ENCODE measurements at regions not wholly inside any gene's neighbourhood (a gene's known extent, or its start where the extent isn't known, plus 50 kb on each side); places are given as distances from the start of the nearest gene placed in this dataset.
"Not testable (repeated sequence)": the region's sequence is repeated elsewhere in the genome, so short reads cannot be mapped to it uniquely, and the experiment has no call there.

DNA sequence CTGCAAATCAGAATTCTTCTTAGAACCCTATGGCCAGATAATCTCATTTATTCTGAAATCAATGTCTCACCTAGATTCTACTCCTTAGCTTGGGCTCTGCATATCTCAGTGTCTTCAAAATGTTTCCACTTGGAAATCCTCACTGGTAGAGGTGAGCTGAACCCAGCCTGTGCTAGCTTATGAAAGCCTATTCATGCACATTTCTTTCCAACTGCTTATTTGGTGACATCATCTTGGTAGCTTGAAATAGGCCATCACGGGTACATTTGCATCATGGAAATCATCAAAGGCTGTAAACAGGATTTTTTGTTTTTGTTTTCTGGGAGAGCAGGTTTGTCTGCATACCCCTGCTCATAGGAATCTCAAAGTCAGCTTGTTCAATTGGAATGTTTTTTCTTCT is 130.8 kb downstream of the KCNJ18 start:
- Mint-ChIP-seq H3K27ac (no peak overlapping the region), H3K9me3 (no peaks in the 10 kb centered on the region), H3K4me3 (no peak overlapping the region), H3K36me3 (ENCODE audit: low read depth) (no peaks in the 10 kb centered on the region), H3K27me3 (no peaks in the 10 kb centered on the region), H3K4me1 (no peaks in the 10 kb centered on the region)
- ATAC-seq (replicated peaks), result no peak

DNA sequence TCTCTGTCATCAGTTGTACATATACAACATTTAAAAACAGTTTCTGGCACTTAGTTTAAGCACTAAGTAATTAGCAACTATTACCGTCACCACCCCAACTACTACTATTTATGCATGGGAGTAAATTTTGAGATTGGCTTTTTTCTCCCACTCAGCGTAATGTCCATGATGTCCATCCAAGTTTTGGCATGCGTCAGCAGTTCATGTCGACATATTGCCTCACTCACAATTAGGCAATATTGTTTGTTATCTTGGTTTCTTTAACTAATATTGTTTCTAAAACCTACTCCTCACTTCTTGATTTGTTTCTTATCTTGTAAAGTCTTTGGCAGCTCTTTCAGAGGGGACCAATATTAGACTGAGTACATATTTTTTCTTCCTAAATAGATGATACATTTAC is 131.3 kb downstream of the KCNJ18 start:
- H3K4me1 Mint-ChIP-seq, result no peaks in the 10 kb centered on the region
- H3K27ac Mint-ChIP-seq, result no peak overlapping the region
- no peak overlapping the region for H3K4me3 Mint-ChIP-seq
- H3K27me3 Mint-ChIP-seq, result no peaks in the 10 kb centered on the region
- no peaks in the 10 kb centered on the region for H3K36me3 Mint-ChIP-seq (ENCODE audit: low read depth)
- H3K9me3 Mint-ChIP-seq, result no peaks in the 10 kb centered on the region
- ATAC-seq (replicated peaks), result no peak

DNA sequence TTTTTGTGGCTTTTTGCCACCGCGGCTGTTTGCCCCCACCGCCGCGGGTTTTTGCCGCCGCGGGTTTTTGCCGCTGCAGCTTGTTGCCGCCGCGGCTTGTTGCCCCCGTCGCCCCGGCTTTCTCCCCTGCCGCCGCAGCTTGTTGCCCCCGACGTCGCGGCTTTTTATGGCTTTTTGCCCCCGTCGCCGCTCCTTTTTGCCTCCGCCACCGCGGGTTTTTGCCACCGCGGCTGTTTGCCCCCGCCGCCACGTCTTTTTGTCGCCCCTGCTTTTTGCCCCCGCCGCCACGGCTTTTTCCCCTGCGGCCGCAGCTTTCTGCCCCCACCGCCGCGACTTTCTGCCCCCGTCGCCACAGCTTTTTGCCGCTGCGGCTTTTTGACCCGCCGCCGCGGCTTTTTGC is 149.5 kb downstream of the KCNJ18 start:
- ATAC-seq (replicated peaks), result no peak
- no peaks in the 10 kb centered on the region for H3K36me3 Mint-ChIP-seq (ENCODE audit: low read depth)

DNA sequence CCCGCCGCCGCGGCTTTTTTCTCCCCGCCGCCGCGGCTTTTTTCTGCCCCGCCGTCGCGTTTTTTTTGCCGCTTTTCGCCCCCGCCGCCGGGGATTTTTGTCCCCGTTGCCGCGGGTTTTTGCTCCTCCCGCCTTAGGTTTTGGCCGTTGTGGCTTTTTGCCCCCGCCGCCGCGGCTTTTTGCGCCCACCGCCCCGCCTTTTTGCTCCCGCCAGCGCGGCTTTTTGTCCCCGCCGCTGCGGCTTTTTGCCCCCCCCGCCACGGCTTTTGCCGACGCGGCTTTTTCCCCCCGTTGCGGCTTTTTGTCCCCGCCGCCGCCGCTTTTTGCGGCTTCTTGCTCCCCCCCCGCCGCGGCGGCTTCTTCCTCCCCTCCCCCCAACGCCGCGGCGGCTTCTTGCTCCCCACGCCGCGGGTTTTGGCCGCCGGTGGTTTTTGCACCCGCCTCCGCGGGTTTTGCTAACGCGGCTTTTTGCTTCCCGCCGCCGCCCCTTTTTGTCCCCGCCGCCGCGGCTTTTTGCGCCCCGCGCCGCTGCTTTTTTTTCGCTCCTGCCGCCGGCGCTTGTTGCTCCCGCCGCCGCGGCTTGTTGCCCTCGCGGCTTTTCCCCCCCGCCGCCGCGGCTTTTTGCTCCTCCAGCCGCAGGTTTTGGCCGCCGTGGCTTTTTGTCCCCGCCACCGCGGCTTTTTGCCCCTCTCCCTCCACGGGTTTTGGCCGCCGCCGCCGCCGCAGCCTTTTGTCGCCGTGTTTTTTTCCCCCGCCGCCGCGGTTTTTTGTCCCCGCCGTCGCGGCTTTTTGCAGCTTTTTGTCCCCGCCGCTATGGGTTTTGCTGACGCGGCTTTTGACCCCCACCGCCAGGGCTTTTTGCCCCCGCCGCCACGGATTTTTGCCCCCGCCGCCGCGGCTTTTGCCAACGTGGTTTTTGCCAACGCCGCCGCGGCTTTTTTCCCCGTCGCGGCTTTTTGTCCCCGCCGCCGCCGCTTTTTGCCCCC is 150.3 kb downstream of the KCNJ18 start:
- no peaks in the 10 kb centered on the region for H3K4me1 Mint-ChIP-seq
- H3K9me3 Mint-ChIP-seq, result no peaks in the 10 kb centered on the region
- H3K27ac Mint-ChIP-seq, result no peak overlapping the region
- H3K4me3 Mint-ChIP-seq, result no peak overlapping the region
- peaks cover 7% of the 10 kb centered on the region for H3K27me3 Mint-ChIP-seq
- ATAC-seq (replicated peaks), result no peak
- no peaks in the 10 kb centered on the region for H3K36me3 Mint-ChIP-seq (ENCODE audit: low read depth)

More for the DNA sequence above, 149.5 kb downstream of the KCNJ18 start:
- H3K27ac Mint-ChIP-seq, result no peak overlapping the region
- H3K4me1 Mint-ChIP-seq, result no peaks in the 10 kb centered on the region
- H3K9me3 Mint-ChIP-seq, result no peaks in the 10 kb centered on the region
- H3K27me3 Mint-ChIP-seq, result peaks cover 7% of the 10 kb centered on the region
- H3K4me3 Mint-ChIP-seq, result no peak overlapping the region

DNA sequence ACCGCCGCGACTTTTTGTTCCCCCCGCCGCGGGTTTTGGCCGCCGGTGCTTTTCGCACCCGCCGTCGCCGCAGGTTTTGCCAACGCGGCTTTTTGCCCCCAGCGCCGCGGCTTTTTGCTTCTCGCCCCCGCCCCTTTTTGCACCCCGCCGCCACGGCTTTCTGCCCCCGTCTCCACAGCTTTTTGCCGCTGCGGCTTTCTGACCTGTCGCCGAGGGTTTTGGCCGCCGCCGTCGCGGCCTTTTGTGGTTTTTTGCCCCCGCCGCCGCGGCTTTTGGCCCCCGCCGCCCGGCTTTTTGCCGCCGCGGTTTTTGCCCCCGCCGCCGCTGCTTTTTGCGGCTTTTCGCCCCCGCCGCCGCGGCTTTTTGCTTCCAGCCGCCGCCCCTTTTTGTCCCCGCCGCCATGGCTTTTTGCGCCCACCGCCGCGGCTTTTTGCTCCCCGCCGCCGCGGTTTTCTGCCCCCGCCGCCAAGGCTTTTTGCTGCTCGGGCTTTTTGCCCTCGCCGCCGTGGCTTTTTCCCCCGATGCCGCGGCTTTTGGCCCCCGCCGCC is 151.1 kb downstream of the KCNJ18 start:
- H3K36me3 Mint-ChIP-seq (ENCODE audit: low read depth), result no peaks in the 10 kb centered on the region
- no peak overlapping the region for H3K4me3 Mint-ChIP-seq

DNA sequence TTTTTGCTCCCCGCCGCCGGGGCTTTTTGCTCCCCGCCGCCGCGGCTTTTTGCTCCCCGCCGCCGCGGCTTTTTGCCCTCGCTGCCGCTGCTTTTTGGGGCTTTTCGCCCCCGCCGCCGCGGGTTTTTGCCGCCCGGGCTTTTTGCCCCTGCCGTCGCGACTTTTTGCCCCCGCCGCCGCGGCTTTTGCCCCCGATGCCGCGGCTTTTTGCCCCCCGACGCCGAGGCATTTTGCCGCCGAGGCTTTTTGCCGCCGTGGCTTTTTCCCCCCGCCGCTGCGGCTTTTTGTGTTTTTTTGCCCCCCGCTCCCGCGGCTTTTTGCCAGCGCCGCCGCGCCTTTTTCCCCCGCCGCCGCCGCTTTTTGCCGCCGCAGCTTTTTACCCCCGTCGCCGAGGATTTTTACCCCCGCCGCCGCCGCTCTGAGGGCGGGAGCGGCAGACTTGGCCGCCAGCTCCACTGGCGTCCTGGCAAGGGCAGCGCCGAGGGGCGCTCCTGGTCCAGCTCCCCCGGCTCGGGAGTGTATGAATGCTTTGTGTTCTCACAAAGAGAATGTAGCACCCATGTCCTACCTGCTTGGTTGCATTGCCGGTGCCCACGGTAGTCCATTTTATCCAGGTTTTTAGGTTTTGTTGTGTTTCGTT is 151.7 kb downstream of the KCNJ18 start:
- no peak overlapping the region for H3K27ac Mint-ChIP-seq
- H3K4me3 Mint-ChIP-seq, result no peak overlapping the region
- peaks cover 4% of the 10 kb centered on the region for H3K9me3 Mint-ChIP-seq
- no peaks in the 10 kb centered on the region for H3K36me3 Mint-ChIP-seq (ENCODE audit: low read depth)
- no peaks in the 10 kb centered on the region for H3K4me1 Mint-ChIP-seq
- no peak for ATAC-seq (replicated peaks)
- H3K27me3 Mint-ChIP-seq, result peaks cover 7% of the 10 kb centered on the region

More for the DNA sequence above, 151.1 kb downstream of the KCNJ18 start:
- Mint-ChIP-seq H3K9me3 (peaks cover 1% of the 10 kb centered on the region), H3K4me1 (no peaks in the 10 kb centered on the region), H3K27ac (no peak overlapping the region), H3K27me3 (peaks cover 7% of the 10 kb centered on the region)
- ATAC-seq (replicated peaks), result no peak

DNA sequence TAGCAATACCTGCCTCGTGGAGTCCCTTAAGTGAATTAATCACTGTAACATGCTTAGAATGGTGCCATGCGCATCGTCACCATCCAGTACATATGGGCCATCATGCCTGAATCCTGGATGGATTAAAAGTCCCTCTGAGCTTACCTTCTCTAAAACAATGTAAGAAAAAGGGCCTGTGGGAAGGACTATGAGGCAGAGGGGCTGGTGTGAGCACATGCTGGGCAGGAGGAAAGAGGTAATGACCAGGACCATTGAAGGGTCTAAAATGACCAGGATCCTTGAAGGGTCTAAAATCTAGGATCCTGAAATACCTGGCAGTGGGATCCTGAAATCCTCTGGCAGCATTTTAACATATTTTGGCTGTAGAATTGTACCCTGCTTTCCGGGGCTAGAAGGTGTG is 156.2 kb downstream of the KCNJ18 start:
- H3K4me1 Mint-ChIP-seq; H3K27ac Mint-ChIP-seq; H3K36me3 Mint-ChIP-seq (ENCODE audit: low read depth); H3K9me3 Mint-ChIP-seq; ATAC-seq (replicated peaks); H3K27me3 Mint-ChIP-seq; H3K4me3 Mint-ChIP-seq: not testable (repeated sequence)

DNA sequence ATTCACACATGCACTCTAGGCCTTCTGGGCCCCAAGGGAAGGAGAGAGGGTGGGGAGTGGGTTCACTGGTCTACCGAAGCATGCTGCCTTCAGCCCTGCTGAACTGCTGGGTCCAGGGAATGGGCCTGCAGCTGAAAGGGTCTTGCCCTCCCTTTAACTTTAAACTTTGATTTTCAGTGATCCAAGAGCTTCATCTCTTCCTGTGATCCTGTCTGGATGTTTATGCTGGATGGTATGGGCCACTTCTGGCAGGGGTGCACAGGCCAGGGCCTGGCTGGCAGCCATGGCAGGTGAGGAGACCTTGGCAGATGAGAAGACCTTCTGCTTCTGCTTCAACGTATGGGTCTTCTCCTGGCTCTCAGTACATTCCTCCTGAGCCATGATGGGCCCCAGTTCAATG is 156.7 kb downstream of the KCNJ18 start:
- H3K4me1 Mint-ChIP-seq; H3K9me3 Mint-ChIP-seq; ATAC-seq (replicated peaks); H3K27ac Mint-ChIP-seq; H3K27me3 Mint-ChIP-seq; H3K4me3 Mint-ChIP-seq; H3K36me3 Mint-ChIP-seq (ENCODE audit: low read depth): not testable (repeated sequence)

DNA sequence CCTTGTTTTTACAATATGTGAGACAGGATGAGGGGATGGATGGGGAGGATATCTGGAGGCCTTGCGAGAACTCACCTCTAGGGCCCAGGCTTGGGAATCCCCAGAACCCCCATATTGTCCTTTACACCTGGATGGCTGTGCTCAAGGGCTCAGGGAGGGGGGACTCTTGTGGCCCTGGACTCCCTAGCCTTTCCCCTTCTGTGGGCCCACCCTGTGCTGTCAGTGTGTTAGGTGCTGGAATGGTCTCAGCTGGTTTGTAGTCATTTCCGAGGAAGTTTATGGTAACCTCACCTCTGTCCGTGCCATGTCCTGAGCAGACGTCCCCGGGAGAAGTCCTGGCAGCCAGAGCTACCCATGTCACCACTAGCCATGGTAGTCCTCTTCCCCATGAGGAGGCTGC is 158.3 kb downstream of the KCNJ18 start:
- not testable (repeated sequence) for H3K27me3 Mint-ChIP-seq; H3K9me3 Mint-ChIP-seq; H3K27ac Mint-ChIP-seq; H3K4me1 Mint-ChIP-seq; H3K36me3 Mint-ChIP-seq (ENCODE audit: low read depth); ATAC-seq (replicated peaks); H3K4me3 Mint-ChIP-seq

All from activated T-helper 17 cell treated with anti-CD3 and anti-CD28 coated beads, Interleukin-2, amount 50 U/mL, for 72 hours (primary cell).